Motor neuron (in vitro differentiated cells): ENCODE measurements at regions not wholly inside any gene's neighbourhood (a gene's known extent, or its start where the extent isn't known, plus 50 kb on each side); places are given as distances from the start of the nearest gene placed in this dataset.

Source experiments
- ATAC-seq, 8 experiments: fragments of 200-7000 bp; cut with Tn5 transposase; replicated peaks in 6 of 8; 2 replicates each; pipeline ENCODE4 v1.8.0; 2021; ENCODE audit warnings: mild to moderate bottlenecking in 8 of 8, moderate library complexity in 8 of 8
- H3K27ac ChIP-seq, 2 donors: fragments of 250-450 bp; sonication (Bioruptor Pico); 2 replicates each; pipeline ENCODE4 v1.9.0; 2021; ENCODE audit warnings: antibody characterized with exemption in 2 of 2, mild to moderate bottlenecking in 2 of 2, moderate library complexity in 1 of 2
- H3K4me1 ChIP-seq, 2 donors: fragments of 250-450 bp; sonication (Bioruptor Pico); replicated peaks in 1 of 2; 2 replicates each; pipeline ENCODE4 v1.6.1; 2021; ENCODE audit warnings: antibody characterized with exemption in 2 of 2, mild to moderate bottlenecking in 2 of 2, moderate library complexity in 1 of 2
- H3K4me3 ChIP-seq, 5 donors: fragments of 250-450 bp; sonication (Bioruptor Pico); 2 replicates each; pipeline ENCODE4 v1.9.0; 2021; ENCODE audit warnings: antibody characterized with exemption in 5 of 5, mild to moderate bottlenecking in 5 of 5, moderate library complexity in 4 of 5
- WGBS, 10 experiments: fragments of 450-650 bp; shearing (Covaris generic); methylation state at CpG; one replicate each; pipeline ENCODE4 v1.0.0; 2022; 5-methylcytosine and 5-hydroxymethylcytosine counted together
- in situ Hi-C, 9 experiments: fragments of 400-800 bp; cut with MboI; loops; one replicate each; pipeline ENCODE4 v1.15.0; 2021; ENCODE audit warnings: low sequenced_read_pairs in 9 of 9, low pct_unique_long_range_greater_than_20kb in 2 of 9; ENCODE audit not compliant: unreplicated experiment in 9 of 9

GRCh38 chr9:135272608-135273007 is 185.1 kb downstream of the OLFM1 start:
- H3K4me3 ChIP-seq = no peak overlapping the region
- peak in 1 of 8 experiments; percentile 15 for ATAC-seq
- 10% methylated on average over 8 of the region's 10 CpGs; no CpG with 5 or more reads in 9 of the 10 experiments for WGBS, 10 experiments
- H3K27ac ChIP-seq = peak overlapping the region in 1 of 2 donors; percentile 11
- peaks cover 24 to 48% of the 10 kb centered on the region in 2 donors for H3K4me1 ChIP-seq
- in situ Hi-C loops = no loop called here

- 0 to 89% (median 63%) methylated on average over 1 to 5 of the region's 7 CpGs; no CpG with 5 or more reads in 4 of the 10 experiments for WGBS, 10 experiments
- in situ Hi-C loops = no loop called here
- no peak overlapping the region for H3K4me3 ChIP-seq
- ATAC-seq = peak in 4 of 8 experiments; percentile 21 to 35 (median 26)
- peak overlapping the region in 1 of 2 donors; percentile 11 for H3K27ac ChIP-seq
- H3K4me1 ChIP-seq = peaks cover 25 to 44% of the 10 kb centered on the region in 2 donors
These were observed 185.5 kb downstream of the OLFM1 start for GRCh38 chr9:135273008-135273407.

GRCh38 chr9:135275163-135275562 is 187.7 kb downstream of the OLFM1 start:
- Histone ChIP-seq H3K27ac (no peak overlapping the region), H3K4me1 (peaks cover 22 to 38% of the 10 kb centered on the region in 2 donors), H3K4me3 (no peak overlapping the region)
- in situ Hi-C loops = no loop called here
- no peak for ATAC-seq
- 0 to 100% (median 0%) methylated on average over 1 of the region's 7 CpGs; no CpG with 5 or more reads in 7 of the 10 experiments for WGBS, 10 experiments

- no peak for ATAC-seq
- in situ Hi-C loops = no loop called here
These were observed 188.3 kb downstream of the OLFM1 start for GRCh38 chr9:135275571-135276289.

GRCh38 chr9:135277219-135278201 is 190.0 kb downstream of the OLFM1 start:
- no peak overlapping the region for H3K4me3 ChIP-seq
- in situ Hi-C loops = no loop called here
- ATAC-seq = no peak
- H3K4me1 ChIP-seq = peaks cover 24 to 25% of the 10 kb centered on the region in 2 donors
- WGBS, 10 experiments = 37 to 98% (median 87%) methylated on average over 2 to 18 of the region's 30 CpGs; no CpG with 5 or more reads in 1 of the 10 experiments
- H3K27ac ChIP-seq = no peak overlapping the region

More at GRCh38 chr9:135275571-135276289, 188.3 kb downstream of the OLFM1 start:
- no peak overlapping the region for H3K4me3 ChIP-seq
- peaks cover 16 to 32% of the 10 kb centered on the region in 2 donors for H3K4me1 ChIP-seq
- 0 to 100% (median 94%) methylated on average over 1 to 10 of the region's 20 CpGs; no CpG with 5 or more reads in 2 of the 10 experiments for WGBS, 10 experiments
- H3K27ac ChIP-seq = no peak overlapping the region

- Histone ChIP-seq H3K4me1 (peaks cover 23% of the 10 kb centered on the region in 2 donors), H3K27ac (no peak overlapping the region), H3K4me3 (no peak overlapping the region)
- ATAC-seq = no peak
- 88 to 100% (median 95%) methylated on average over 4 to 15 of the region's 15 CpGs; no CpG with 5 or more reads in 7 of the 10 experiments for whole genome bisulfite sequencing, 10 experiments
- in situ Hi-C loops = no loop called here
These were observed 191.1 kb downstream of the OLFM1 start for GRCh38 chr9:135278586-135278985.

- no peak overlapping the region for H3K27ac ChIP-seq
- no peak for ATAC-seq
- in situ Hi-C loops = no loop called here
- 51 to 100% (median 91%) methylated on average over 1 to 7 of the region's 12 CpGs; no CpG with 5 or more reads in 3 of the 10 experiments for WGBS, 10 experiments
- peaks cover 25 to 31% of the 10 kb centered on the region in 2 donors for H3K4me1 ChIP-seq
- no peak overlapping the region for H3K4me3 ChIP-seq
These were observed 191.9 kb downstream of the OLFM1 start for GRCh38 chr9:135279385-135279784.

- in situ Hi-C loops = no loop called here
- Histone ChIP-seq H3K4me3 (no peak overlapping the region), H3K27ac (no peak overlapping the region), H3K4me1 (peaks cover 25 to 36% of the 10 kb centered on the region in 2 donors)
- 40 to 94% (median 80%) methylated on average over 1 to 13 of the region's 23 CpGs; no CpG with 5 or more reads in 1 of the 10 experiments for WGBS, 10 experiments
- no peak for ATAC-seq
These were observed 192.4 kb downstream of the OLFM1 start for GRCh38 chr9:135279834-135280393.

- no peak overlapping the region for H3K27ac ChIP-seq
- 29 to 91% (median 68%) methylated on average over 3 to 4 of the region's 12 CpGs; no CpG with 5 or more reads in 7 of the 10 experiments for WGBS, 10 experiments
- H3K4me1 ChIP-seq = peaks cover 25 to 36% of the 10 kb centered on the region in 2 donors
These were observed 193.2 kb downstream of the OLFM1 start for GRCh38 chr9:135280666-135281065.

GRCh38 chr9:135281151-135281550 is 193.7 kb downstream of the OLFM1 start:
- Histone ChIP-seq H3K4me3 (no peak overlapping the region), H3K4me1 (peaks cover 25 to 36% of the 10 kb centered on the region in 2 donors), H3K27ac (no peak overlapping the region)
- 0 to 80% (median 30%) methylated on average over 1 to 3 of the region's 8 CpGs; no CpG with 5 or more reads in 6 of the 10 experiments for WGBS, 10 experiments
- in situ Hi-C loops = no loop called here
- peak in 2 of 8 experiments; percentile 14 to 34 for ATAC-seq

More at GRCh38 chr9:135280666-135281065, 193.2 kb downstream of the OLFM1 start:
- H3K4me3 ChIP-seq = no peak overlapping the region
- in situ Hi-C loops = no loop called here
- no peak for ATAC-seq

- peak; percentile 36 to 87 (median 65) for ATAC-seq
- 0 to 100% (median 74%) methylated on average over 1 to 4 of the region's 24 CpGs; no CpG with 5 or more reads in 4 of the 10 experiments for WGBS, 10 experiments
- in situ Hi-C loops = no loop called here
- Histone ChIP-seq H3K4me3 (no peak overlapping the region), H3K4me1 (peaks cover 24 to 34% of the 10 kb centered on the region in 2 donors), H3K27ac (no peak overlapping the region)
These were observed 194.6 kb downstream of the OLFM1 start for GRCh38 chr9:135281791-135282737.

- ATAC-seq = no peak
- in situ Hi-C loops = no loop called here
- 7 to 100% (median 55%) methylated on average over 1 to 2 of the region's 4 CpGs; no CpG with 5 or more reads in 6 of the 10 experiments for WGBS, 10 experiments
- peaks cover 19 to 30% of the 10 kb centered on the region in 2 donors for H3K4me1 ChIP-seq
- no peak overlapping the region for H3K4me3 ChIP-seq
- H3K27ac ChIP-seq = no peak overlapping the region
These were observed 195.3 kb downstream of the OLFM1 start for GRCh38 chr9:135282808-135283207.
